Heart left ventricle (tissue), 13 donors: ENCODE measurements at regions not wholly inside any gene's neighbourhood (a gene's known extent, or its start where the extent isn't known, plus 50 kb on each side); places are given as distances from the start of the nearest gene placed in this dataset.

ENCODE experiments used
- POLR2A ChIP-seq, 2 donors: fragments of 450-650 bp; IDR thresholded peaks; one replicate each; pipeline ENCODE4 v1.6.1; 2017; ENCODE audit warnings: antibody characterized with exemption in 2 of 2, mild to moderate bottlenecking in 2 of 2, moderate library complexity in 2 of 2
- TF ChIP-seq, protein P1 (sequence below), 12 donors: fragments of 200-600 bp; sonication (generic) in 4 of 12; IDR thresholded peaks; one replicate each; pipeline versions ENCODE4 v1.5.0 to v1.8.0; 2018 to 2022; ENCODE audit warnings: antibody characterized with exemption in 12 of 12, mild to moderate bottlenecking in 5 of 12
- donor health status: ischemic (EF 13 %, LVEDD 7.1; RV severe dilation, severe dysfunction).
- donor health status: DM: no; HTN: yes; CAD: no.
- donor health status: DM: no; HTN: no; CAD: no.
- donor health status: ischemic (EF 25% LVEDD 6.9; RV normal size, moderate dysfunction).
- donor health status: ischemic (EF 25% LVEDD 5.7; RV mildly dilated, moderate dysfunction).
- donor health status: ischemic (EF 35%, LVEDD 5.7; RV mildly dilated, moderate dysfunction).
- donor health status: nonischemic (EF 11% LVEDD 7.7; RV severe dilation, severe dysfunction).
- donor health status: DM: yes; HTN: yes; CAD: no.
- donor health status: PGD.
- donor health status: ischemic (EF 29% LVEDD 5.4; RV normal size, mild dysfunction).
- donor health status: nonischemic (EF 23%, LVEDD 6.1; RV moderate dilation, normal function).

- TF ChIP-seq, protein P1, sequence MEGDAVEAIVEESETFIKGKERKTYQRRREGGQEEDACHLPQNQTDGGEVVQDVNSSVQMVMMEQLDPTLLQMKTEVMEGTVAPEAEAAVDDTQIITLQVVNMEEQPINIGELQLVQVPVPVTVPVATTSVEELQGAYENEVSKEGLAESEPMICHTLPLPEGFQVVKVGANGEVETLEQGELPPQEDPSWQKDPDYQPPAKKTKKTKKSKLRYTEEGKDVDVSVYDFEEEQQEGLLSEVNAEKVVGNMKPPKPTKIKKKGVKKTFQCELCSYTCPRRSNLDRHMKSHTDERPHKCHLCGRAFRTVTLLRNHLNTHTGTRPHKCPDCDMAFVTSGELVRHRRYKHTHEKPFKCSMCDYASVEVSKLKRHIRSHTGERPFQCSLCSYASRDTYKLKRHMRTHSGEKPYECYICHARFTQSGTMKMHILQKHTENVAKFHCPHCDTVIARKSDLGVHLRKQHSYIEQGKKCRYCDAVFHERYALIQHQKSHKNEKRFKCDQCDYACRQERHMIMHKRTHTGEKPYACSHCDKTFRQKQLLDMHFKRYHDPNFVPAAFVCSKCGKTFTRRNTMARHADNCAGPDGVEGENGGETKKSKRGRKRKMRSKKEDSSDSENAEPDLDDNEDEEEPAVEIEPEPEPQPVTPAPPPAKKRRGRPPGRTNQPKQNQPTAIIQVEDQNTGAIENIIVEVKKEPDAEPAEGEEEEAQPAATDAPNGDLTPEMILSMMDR (IDR thresholded peaks at IDR 0.05), result no peak
- no peak for TF ChIP-seq POLR2A (IDR thresholded peaks at IDR 0.05)
These were observed 131.7 kb upstream of the INTU start for GRCh38 chr4:127501103-127501502.
